SK-N-MC (cell line): ENCODE measurements at regions not wholly inside any gene's neighbourhood (a gene's known extent, or its start where the extent isn't known, plus 50 kb on each side); places are given as distances from the start of the nearest gene placed in this dataset.

ENCODE experiments used
- DNase-seq: peaks from one replicate; pipeline ENCODE4 v3.0.0-alpha.2; 2011; ENCODE audit warnings: low read depth, low spot score
- H3K27ac ChIP-seq: fragments of 200-600 bp; sonication (generic); 2 replicates; pipeline ENCODE4 v1.5.1; 2016; ENCODE audit warnings: mixed run types
- H3K36me3 ChIP-seq: fragments of 200-600 bp; sonication (generic); 2 replicates; pipeline ENCODE4 v1.6.1; 2017; ENCODE audit warnings: antibody characterized with exemption, low read length, mixed read lengths; ENCODE audit not compliant: insufficient read depth
- H3K4me3 ChIP-seq: fragments of 200-600 bp; sonication (generic); 2 replicates; pipeline ENCODE4 v1.5.1; 2016
- H3K9ac ChIP-seq: fragments of 200-600 bp; sonication (generic); 2 replicates; pipeline ENCODE4 v1.8.0; 2017; ENCODE audit warnings: mixed run types, mixed read lengths; ENCODE audit not compliant: insufficient read length
- H3K9me3 ChIP-seq: fragments of 200-600 bp; sonication (generic); 2 replicates; pipeline ENCODE4 v1.6.1; 2017; ENCODE audit warnings: low read depth, mild to moderate bottlenecking, antibody characterized with exemption, low read length, moderate library complexity, mixed read lengths
- EZH2 ChIP-seq: fragments of 200-600 bp; sonication (generic); IDR thresholded peaks from one replicate; pipeline ENCODE4 v1.6.1; 2017; ENCODE audit warnings: antibody characterized with exemption
- FOXP2 ChIP-seq: optimal IDR thresholded peaks from 2 replicates; pipeline ENCODE3; 2011; ENCODE audit warnings: mild to moderate bottlenecking, moderate library complexity; ENCODE audit not compliant: insufficient read depth; ENCODE audit errors: extremely low read length, control extremely low read depth
- POLR2AphosphoS5 ChIP-seq: IDR thresholded peaks from 2 replicates; pipeline ENCODE4 v1.6.1; 2012; ENCODE audit warnings: mild to moderate bottlenecking, low read depth, low read length, borderline replicate concordance

- no peaks in the 10 kb centered on the region for H3K36me3 ChIP-seq
- no peak for DNase-seq
- H3K27ac ChIP-seq, result no peak overlapping the region
- no peak overlapping the region for H3K9ac ChIP-seq
- H3K9me3 ChIP-seq, result no peaks in the 10 kb centered on the region
- TF ChIP-seq POLR2AphosphoS5 (no peak), EZH2 (no peak), FOXP2 (no peak)
- no peak overlapping the region for H3K4me3 ChIP-seq
Observed at GRCh38 chr2:161103451-161103831, 56.8 kb upstream of the TANK start.

GRCh38 chr2:161104054-161104553, 56.1 kb upstream of the TANK start:
- H3K27ac ChIP-seq, result no peak overlapping the region
- TF ChIP-seq EZH2 (no peak), FOXP2 (no peak), POLR2AphosphoS5 (no peak)
- H3K36me3 ChIP-seq, result no peaks in the 10 kb centered on the region
- no peak for DNase-seq
- no peak overlapping the region for H3K4me3 ChIP-seq
- H3K9me3 ChIP-seq, result no peaks in the 10 kb centered on the region
- no peak overlapping the region for H3K9ac ChIP-seq

GRCh38 chr2:161107265-161107664, 53.0 kb upstream of the TANK start:
- TF ChIP-seq EZH2 (no peak), POLR2AphosphoS5 (no peak), FOXP2 (no peak)
- Histone ChIP-seq H3K36me3 (no peaks in the 10 kb centered on the region), H3K27ac (no peak overlapping the region), H3K9me3 (no peaks in the 10 kb centered on the region), H3K9ac (no peak overlapping the region), H3K4me3 (no peak overlapping the region)
- DNase-seq, result no peak
